HCT116 (cell line): ENCODE measurements at regions not wholly inside any gene's neighbourhood (a gene's known extent, or its start where the extent isn't known, plus 50 kb on each side); places are given as distances from the start of the nearest gene placed in this dataset.

Experiments used
- ATAC-seq: fragments of 200-7000 bp; cut with Tn5 transposase; 2 replicates; pipeline ENCODE4 v1.9.1; 2020; ENCODE audit warnings: mild to moderate bottlenecking, moderate library complexity
- BruUV-seq: library from RNA; stranded (reverse); fragments of 400-500 nt; replicated peaks from 2 replicates; lab custom pipeline; 2021; lab: Mats Ljungman, UMichigan
- CTCF ChIA-PET: fragments of 300-600 bp; sonication (Branson Sonifier 250); formaldehyde crosslinking; loops from one replicate; lab custom pipeline; 2021; ENCODE audit warnings: antibody characterized with exemption; lab: Charles Lee
- POLR2A ChIA-PET: fragments of 300-600, 350-600 bp; sonication (Branson Sonifier 250); formaldehyde crosslinking; loops from one replicate; lab custom pipeline; 2021; ENCODE audit warnings: antibody characterized with exemption; lab: Charles Lee
- RAD21 ChIA-PET, 2 experiments: fragments of 300-600 bp; sonication (Branson Sonifier 250); formaldehyde crosslinking; loops; one replicate each; lab custom pipeline; 2023; ENCODE audit warnings: low total read pairs in 2 of 2; ENCODE audit not compliant: uncharacterized antibody in 2 of 2, unreplicated experiment in 2 of 2, low non-redundant PET in 1 of 2; lab: Charles Lee
- DNase-seq: peaks from one replicate; pipeline ENCODE4 v3.0.0-alpha.2; 2010; ENCODE audit warnings: low read depth, low spot score
- H2AFZ ChIP-seq: fragments of 200-600 bp; shearing (Covaris generic), sonication (generic); 2 replicates; pipeline ENCODE4 v1.6.1; 2017; ENCODE audit warnings: low read depth, mixed run types, mixed read lengths, antibody characterized with exemption, low read length; ENCODE audit not compliant: poor library complexity, severe bottlenecking
- H3K27ac ChIP-seq: 2 replicates; pipeline ENCODE4 v1.5.1; 2012; ENCODE audit warnings: low read depth, low read length
- H3K27me3 ChIP-seq: fragments of 200-600 bp; sonication (generic); 2 replicates; pipeline ENCODE4 v1.6.1; 2016; ENCODE audit warnings: mixed run types, low read length, mixed read lengths; ENCODE audit not compliant: insufficient read depth
- H3K36me3 ChIP-seq, 2 experiments: fragments of 200-500 bp in 1 of 2; fragments of 200-600 bp in 1 of 2; sonication (Bioruptor generic) in 1 of 2; sonication (generic) in 1 of 2; 2 replicates each; pipeline versions ENCODE4 v1.5.1 to v1.6.1; 2014 to 2016; ENCODE audit warnings: low read length in 2 of 2, inconsistent platforms in 1 of 2, mixed read lengths in 1 of 2, mixed run types in 1 of 2; ENCODE audit not compliant: insufficient read depth in 2 of 2, control insufficient read depth in 1 of 2
- H3K4me1 ChIP-seq, 2 experiments: fragments of 200-600 bp in 1 of 2; sonication (generic) in 1 of 2; 2 replicates each; pipeline versions ENCODE4 v1.5.1 to v1.6.1; 2012 to 2017; ENCODE audit warnings: low read length in 2 of 2, inconsistent platforms in 1 of 2, mild to moderate bottlenecking in 1 of 2, mixed read lengths in 1 of 2, mixed run types in 1 of 2, moderate library complexity in 1 of 2; ENCODE audit not compliant: insufficient read depth in 2 of 2, control insufficient read depth in 1 of 2
- H3K4me2 ChIP-seq: fragments of 200-600 bp; sonication (generic); 2 replicates; pipeline ENCODE4 v1.6.1; 2017; ENCODE audit warnings: mixed run types, low read length, mixed read lengths
- H3K4me3 ChIP-seq, 2 experiments: fragments of 200-600 bp in 1 of 2; sonication (generic) in 1 of 2; replicated peaks in 1 of 2; 2 replicates each; pipeline ENCODE4 v1.5.1; 2011 to 2016; ENCODE audit warnings: low read length in 2 of 2, control low read depth in 1 of 2, low read depth in 1 of 2, mild to moderate bottlenecking in 1 of 2, mixed read lengths in 1 of 2, mixed run types in 1 of 2
- H3K79me2 ChIP-seq: fragments of 200-600 bp; sonication (generic); 2 replicates; pipeline ENCODE4 v1.6.1; 2017; ENCODE audit warnings: mild to moderate bottlenecking, mixed run types, low read length, moderate library complexity, mixed read lengths; ENCODE audit not compliant: insufficient read depth
- H3K9ac ChIP-seq: fragments of 200-600 bp; sonication (generic); 2 replicates; pipeline ENCODE4 v1.6.1; 2016; ENCODE audit warnings: low read length, mixed read lengths
- H3K9me2 ChIP-seq: fragments of 200-600 bp; sonication (generic), shearing (Covaris generic); 2 replicates; pipeline ENCODE4 v1.6.1; 2017; ENCODE audit warnings: mixed run types, mild to moderate bottlenecking, moderate library complexity; ENCODE audit not compliant: insufficient read depth
- H3K9me3 ChIP-seq, 2 experiments: fragments of 200-500 bp in 1 of 2; fragments of 200-600 bp in 1 of 2; sonication (Bioruptor generic) in 1 of 2; sonication (generic) in 1 of 2; 2 replicates each; pipeline ENCODE4 v1.6.1; 2014 to 2017; ENCODE audit warnings: low read length in 2 of 2, mixed read lengths in 2 of 2, inconsistent platforms in 1 of 2, low read depth in 1 of 2, mild to moderate bottlenecking in 1 of 2, mixed run types in 1 of 2, moderate library complexity in 1 of 2; ENCODE audit not compliant: control insufficient read depth in 1 of 2, insufficient read depth in 1 of 2
- H4K20me1 ChIP-seq: fragments of 200-600 bp; sonication (generic), shearing (Covaris generic); 2 replicates; pipeline ENCODE4 v1.6.1; 2017; ENCODE audit warnings: mixed run types, mild to moderate bottlenecking, moderate library complexity; ENCODE audit not compliant: insufficient read depth
- TCF7L2 ChIP-seq: IDR thresholded peaks from 2 replicates; pipeline ENCODE4 v1.7.0; 2011; ENCODE audit warnings: borderline replicate concordance, inconsistent platforms; ENCODE audit not compliant: insufficient read depth, insufficient read length; ENCODE audit errors: extremely low read depth
- intact Hi-C: fragments of 100-400 bp; cut with micrococcal nuclease; formaldehyde crosslinking; loops from 2 replicates; pipeline ENCODE4 v1.10.0; 2022
- TF ChIP-seq, protein P1 (sequence below): IDR thresholded peaks from 2 replicates; pipeline ENCODE4 v1.6.1; 2012; ENCODE audit warnings: low read depth
- TF ChIP-seq, protein P2 (sequence below): IDR thresholded peaks from 2 replicates; pipeline ENCODE4 v1.6.1; 2012

DNA sequence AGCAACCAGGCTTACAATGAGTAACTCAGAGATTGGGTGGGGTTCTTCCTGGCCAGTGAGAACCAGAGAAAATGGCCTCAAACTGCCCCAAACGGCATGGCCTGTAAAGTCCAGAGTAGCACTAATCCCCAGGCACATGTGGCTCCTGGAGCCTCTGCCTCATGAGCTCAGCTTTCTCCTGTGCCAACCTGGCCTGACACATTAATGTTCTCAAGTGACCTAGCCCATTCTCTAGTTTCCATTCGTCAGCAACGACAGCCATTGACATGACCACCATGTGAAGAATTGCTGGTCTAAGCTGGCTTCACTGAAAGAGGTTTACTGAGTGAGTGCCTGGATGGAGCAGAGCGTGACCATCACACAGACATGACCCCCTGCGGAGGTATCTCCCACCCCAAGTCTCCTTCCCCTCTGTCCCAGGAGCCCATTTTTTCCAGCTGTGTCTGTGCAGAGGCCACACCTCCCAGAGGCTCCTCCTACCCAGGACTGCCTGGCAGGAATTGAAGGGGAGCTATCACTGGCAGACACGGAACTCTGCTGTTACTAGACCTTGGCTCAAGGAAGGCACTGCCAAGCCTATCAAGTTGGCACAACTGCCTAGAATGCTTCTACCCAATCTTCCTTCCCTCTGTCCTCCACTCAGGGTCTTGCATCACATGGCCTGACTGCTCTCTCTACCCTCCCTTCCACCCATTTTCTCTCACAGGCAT, 59.0 kb upstream of the BOD1 start (continued):
- TF ChIP-seq, protein P1, sequence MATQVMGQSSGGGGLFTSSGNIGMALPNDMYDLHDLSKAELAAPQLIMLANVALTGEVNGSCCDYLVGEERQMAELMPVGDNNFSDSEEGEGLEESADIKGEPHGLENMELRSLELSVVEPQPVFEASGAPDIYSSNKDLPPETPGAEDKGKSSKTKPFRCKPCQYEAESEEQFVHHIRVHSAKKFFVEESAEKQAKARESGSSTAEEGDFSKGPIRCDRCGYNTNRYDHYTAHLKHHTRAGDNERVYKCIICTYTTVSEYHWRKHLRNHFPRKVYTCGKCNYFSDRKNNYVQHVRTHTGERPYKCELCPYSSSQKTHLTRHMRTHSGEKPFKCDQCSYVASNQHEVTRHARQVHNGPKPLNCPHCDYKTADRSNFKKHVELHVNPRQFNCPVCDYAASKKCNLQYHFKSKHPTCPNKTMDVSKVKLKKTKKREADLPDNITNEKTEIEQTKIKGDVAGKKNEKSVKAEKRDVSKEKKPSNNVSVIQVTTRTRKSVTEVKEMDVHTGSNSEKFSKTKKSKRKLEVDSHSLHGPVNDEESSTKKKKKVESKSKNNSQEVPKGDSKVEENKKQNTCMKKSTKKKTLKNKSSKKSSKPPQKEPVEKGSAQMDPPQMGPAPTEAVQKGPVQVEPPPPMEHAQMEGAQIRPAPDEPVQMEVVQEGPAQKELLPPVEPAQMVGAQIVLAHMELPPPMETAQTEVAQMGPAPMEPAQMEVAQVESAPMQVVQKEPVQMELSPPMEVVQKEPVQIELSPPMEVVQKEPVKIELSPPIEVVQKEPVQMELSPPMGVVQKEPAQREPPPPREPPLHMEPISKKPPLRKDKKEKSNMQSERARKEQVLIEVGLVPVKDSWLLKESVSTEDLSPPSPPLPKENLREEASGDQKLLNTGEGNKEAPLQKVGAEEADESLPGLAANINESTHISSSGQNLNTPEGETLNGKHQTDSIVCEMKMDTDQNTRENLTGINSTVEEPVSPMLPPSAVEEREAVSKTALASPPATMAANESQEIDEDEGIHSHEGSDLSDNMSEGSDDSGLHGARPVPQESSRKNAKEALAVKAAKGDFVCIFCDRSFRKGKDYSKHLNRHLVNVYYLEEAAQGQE, result no peak

DNA sequence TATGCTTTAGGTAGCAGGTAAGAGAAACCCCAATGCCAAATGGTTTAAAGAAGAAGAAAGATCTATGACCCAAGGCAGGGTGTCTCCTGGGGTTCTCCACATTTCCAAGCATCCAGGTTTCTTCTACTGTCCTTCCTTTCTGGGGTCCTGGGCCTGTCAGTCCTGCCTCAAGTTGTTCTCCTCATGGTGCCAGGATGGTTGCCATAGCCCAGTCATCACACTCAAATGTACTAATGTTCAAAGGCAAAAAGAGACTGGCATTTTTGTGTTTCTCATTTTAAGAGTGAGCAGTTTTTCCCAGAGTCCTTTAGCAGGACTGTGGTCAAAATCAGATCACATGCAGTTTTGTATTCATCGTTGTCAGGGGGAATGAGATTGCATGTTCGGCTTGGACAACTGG, 59.9 kb upstream of the BOD1 start:
- no peak overlapping the region for H3K4me2 ChIP-seq
- no peaks in the 10 kb centered on the region for H3K4me1 ChIP-seq
- H3K27me3 ChIP-seq, result no peaks in the 10 kb centered on the region
- H2AFZ ChIP-seq, result no peak overlapping the region
- no peaks in the 10 kb centered on the region for H4K20me1 ChIP-seq
- no peak for TF ChIP-seq TCF7L2
- TF ChIP-seq, protein P2, sequence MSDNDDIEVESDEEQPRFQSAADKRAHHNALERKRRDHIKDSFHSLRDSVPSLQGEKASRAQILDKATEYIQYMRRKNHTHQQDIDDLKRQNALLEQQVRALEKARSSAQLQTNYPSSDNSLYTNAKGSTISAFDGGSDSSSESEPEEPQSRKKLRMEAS, result no peak
- intact Hi-C loops, result no loop called here
- H3K9me2 ChIP-seq, result no peaks in the 10 kb centered on the region
- CTCF ChIA-PET, result no interaction called here
- no peaks in the 10 kb centered on the region for H3K9me3 ChIP-seq
- POLR2A ChIA-PET, result no interaction called here
- DNase-seq (no peak), ATAC-seq (no peak)
- H3K36me3 ChIP-seq, result no peaks in the 10 kb centered on the region
- no TSS peak for BruUV-seq
- no peak overlapping the region for H3K9ac ChIP-seq
- H3K4me3 ChIP-seq, result no peak overlapping the region
- no peaks in the 10 kb centered on the region for H3K79me2 ChIP-seq
- RAD21 ChIA-PET, result no interaction called here
- no peak overlapping the region for H3K27ac ChIP-seq
